A673 (cell line): ENCODE measurements at regions not wholly inside any gene's neighbourhood (a gene's known extent, or its start where the extent isn't known, plus 50 kb on each side); places are given as distances from the start of the nearest gene placed in this dataset.
"Not testable (repeated sequence)": the region's sequence is repeated elsewhere in the genome, so short reads cannot be mapped to it uniquely, and the experiment has no call there.

Experiments used
- BruUV-seq: library from RNA; stranded (reverse); fragments of 400-500 nt; replicated peaks from 2 replicates; lab custom pipeline; 2021; lab: Mats Ljungman, UMichigan
- CTCF ChIA-PET: fragments of 300-600 bp; sonication (Branson Sonifier 250); formaldehyde crosslinking; loops from one replicate; lab custom pipeline; 2022; ENCODE audit warnings: antibody characterized with exemption; lab: Charles Lee
- POLR2A ChIA-PET: fragments of 300-600 bp; sonication (Branson Sonifier 250); formaldehyde crosslinking; loops from one replicate; lab custom pipeline; 2022; ENCODE audit warnings: antibody characterized with exemption; ENCODE audit not compliant: low non-redundant PET; lab: Charles Lee
- DNase-seq: peaks from one replicate; pipeline ENCODE4 v3.0.0-alpha.2; 2015; ENCODE audit warnings: low spot score
- H3K27ac ChIP-seq: fragments of 200-600 bp; sonication (generic); 2 replicates; pipeline ENCODE4 v1.5.1; 2016; ENCODE audit warnings: mixed run types, low read depth, mild to moderate bottlenecking, mixed read lengths, antibody characterized with exemption, low read length; ENCODE audit not compliant: poor library complexity, severe bottlenecking
- H3K27me3 ChIP-seq: fragments of 200-600 bp; sonication (generic); replicated peaks from 2 replicates; pipeline ENCODE4 v1.6.1; 2017; ENCODE audit warnings: mixed run types, low read depth, mild to moderate bottlenecking, mixed read lengths, antibody characterized with exemption, low read length; ENCODE audit not compliant: insufficient read depth, poor library complexity
- H3K36me3 ChIP-seq: fragments of 200-600 bp; sonication (generic); 2 replicates; pipeline ENCODE4 v1.6.1; 2016; ENCODE audit warnings: mixed run types, mild to moderate bottlenecking, mixed read lengths, antibody characterized with exemption, low read length; ENCODE audit not compliant: insufficient read depth, poor library complexity, severe bottlenecking
- H3K4me1 ChIP-seq: fragments of 200-600 bp; sonication (generic); 2 replicates; pipeline ENCODE4 v1.6.1; 2017; ENCODE audit warnings: mixed run types, mild to moderate bottlenecking, mixed read lengths, antibody characterized with exemption, low read length; ENCODE audit not compliant: insufficient read depth, poor library complexity, severe bottlenecking
- H3K4me3 ChIP-seq: fragments of 200-600 bp; sonication (generic); 2 replicates; pipeline ENCODE4 v1.5.1; 2016; ENCODE audit warnings: low read depth, mixed run types, mild to moderate bottlenecking, mixed read lengths, low read length; ENCODE audit not compliant: poor library complexity, severe bottlenecking
- H3K9me3 ChIP-seq: fragments of 200-600 bp; sonication (generic); 2 replicates; pipeline ENCODE4 v1.6.1; 2016; ENCODE audit warnings: mixed run types, low read depth, mild to moderate bottlenecking, mixed read lengths, antibody characterized with exemption, low read length; ENCODE audit not compliant: poor library complexity, severe bottlenecking
- CTCF ChIP-seq: fragments of 300-800, 200-600 bp; sonication (generic); conservative IDR thresholded peaks from 2 replicates; pipeline ENCODE4 v1.5.1; 2017; ENCODE audit warnings: low read depth, mild to moderate bottlenecking, antibody characterized with exemption, low read length, moderate library complexity, mixed read lengths
- EZH2 ChIP-seq: fragments of 200-600 bp; sonication (generic); IDR thresholded peaks from 2 replicates; pipeline ENCODE4 v1.6.1; 2017; ENCODE audit warnings: borderline replicate concordance, low read depth, mild to moderate bottlenecking, mixed read lengths, antibody characterized with exemption, low read length; ENCODE audit not compliant: poor library complexity, severe bottlenecking
- intact Hi-C: fragments of 100-400 bp; cut with micrococcal nuclease; formaldehyde crosslinking; loops from one replicate; pipeline ENCODE4 v1.10.0; 2022; ENCODE audit not compliant: unreplicated experiment

- no TSS peak for BruUV-seq
- H3K36me3 ChIP-seq: no peaks in the 10 kb centered on the region
- peaks cover 1% of the 10 kb centered on the region for H3K9me3 ChIP-seq
- H3K27me3 ChIP-seq: no peaks in the 10 kb centered on the region
- no peak for DNase-seq
- no peak overlapping the region for H3K27ac ChIP-seq
- H3K4me3 ChIP-seq: no peak overlapping the region
- ChIA-PET POLR2A (interaction anchor here (0.7 kb wide), 1 partner anchor 8 kb away, joined by 5 read pairs; no protein-coding TSS in a partner anchor), CTCF (no interaction called here)
- no peaks in the 10 kb centered on the region for H3K4me1 ChIP-seq
- no peak for TF ChIP-seq EZH2
- TF ChIP-seq CTCF: no peak
- intact Hi-C loops: no loop called here
Observed at GRCh38 chr13:97889803-97890202, 63.7 kb upstream of the IPO5 start.

- Histone ChIP-seq H3K36me3 (no peaks in the 10 kb centered on the region), H3K4me3 (no peak overlapping the region), H3K4me1 (no peaks in the 10 kb centered on the region), H3K9me3 (peaks cover 3% of the 10 kb centered on the region), H3K27me3 (no peaks in the 10 kb centered on the region), H3K27ac (no peak overlapping the region)
- TF ChIP-seq CTCF (no peak), EZH2 (no peak)
- ChIA-PET POLR2A (no interaction called here), CTCF (no interaction called here)
- no peak for DNase-seq
- intact Hi-C loops: no loop called here
- no TSS peak for BruUV-seq
Observed at GRCh38 chr13:97890573-97890972, 62.9 kb upstream of the IPO5 start.

- POLR2A ChIA-PET, DNase-seq, H3K4me1 ChIP-seq, H3K9me3 ChIP-seq, H3K4me3 ChIP-seq, H3K27me3 ChIP-seq, H3K27ac ChIP-seq, BruUV-seq, CTCF ChIA-PET, intact Hi-C loops, H3K36me3 ChIP-seq: not testable (repeated sequence)
Observed at GRCh38 chr13:97891964-97892363, 61.5 kb upstream of the IPO5 start.

- intact Hi-C loops: no loop called here
- Histone ChIP-seq H3K9me3 (peaks cover 3% of the 10 kb centered on the region), H3K27ac (no peak overlapping the region), H3K4me3 (no peak overlapping the region), H3K4me1 (no peaks in the 10 kb centered on the region), H3K27me3 (no peaks in the 10 kb centered on the region), H3K36me3 (no peaks in the 10 kb centered on the region)
- POLR2A ChIA-PET: no interaction called here
- no peak for TF ChIP-seq EZH2
- TF ChIP-seq CTCF: no peak
- DNase-seq: no peak
- no TSS peak for BruUV-seq
- CTCF ChIA-PET: no interaction called here
Observed at GRCh38 chr13:97892717-97893116, 60.8 kb upstream of the IPO5 start.
